Ishikawa (cell line): ENCODE measurements at regions not wholly inside any gene's neighbourhood (a gene's known extent, or its start where the extent isn't known, plus 50 kb on each side); places are given as distances from the start of the nearest gene placed in this dataset.

ENCODE experiments used
- CEBPB ChIP-seq: IDR thresholded peaks from 2 replicates; pipeline ENCODE4 v1.6.1; 2012
- CREB1 ChIP-seq: IDR thresholded peaks from 2 replicates; pipeline ENCODE4 v1.6.1; 2012; ENCODE audit warnings: low read depth
- EP300 ChIP-seq: IDR thresholded peaks from 2 replicates; pipeline ENCODE4 v1.6.1; 2012; ENCODE audit warnings: borderline replicate concordance
- NFIC ChIP-seq: IDR thresholded peaks from 2 replicates; pipeline ENCODE4 v1.6.1; 2012
- TAF1 ChIP-seq: IDR thresholded peaks from 2 replicates; pipeline ENCODE4 v1.6.1; 2012; ENCODE audit warnings: low read depth, mild to moderate bottlenecking
- TEAD4 ChIP-seq: IDR thresholded peaks from 2 replicates; pipeline ENCODE4 v1.6.1; 2012
- YY1 ChIP-seq: IDR thresholded peaks from 2 replicates; pipeline ENCODE4 v1.6.1; 2012; ENCODE audit warnings: low read depth
- TF ChIP-seq, protein P1 (sequence below): IDR thresholded peaks from 2 replicates; pipeline ENCODE4 v1.6.1; 2012
- TF ChIP-seq, protein P2 (sequence below): IDR thresholded peaks from 2 replicates; pipeline ENCODE4 v1.6.1; 2012; ENCODE audit warnings: low read depth, mild to moderate bottlenecking

DNA sequence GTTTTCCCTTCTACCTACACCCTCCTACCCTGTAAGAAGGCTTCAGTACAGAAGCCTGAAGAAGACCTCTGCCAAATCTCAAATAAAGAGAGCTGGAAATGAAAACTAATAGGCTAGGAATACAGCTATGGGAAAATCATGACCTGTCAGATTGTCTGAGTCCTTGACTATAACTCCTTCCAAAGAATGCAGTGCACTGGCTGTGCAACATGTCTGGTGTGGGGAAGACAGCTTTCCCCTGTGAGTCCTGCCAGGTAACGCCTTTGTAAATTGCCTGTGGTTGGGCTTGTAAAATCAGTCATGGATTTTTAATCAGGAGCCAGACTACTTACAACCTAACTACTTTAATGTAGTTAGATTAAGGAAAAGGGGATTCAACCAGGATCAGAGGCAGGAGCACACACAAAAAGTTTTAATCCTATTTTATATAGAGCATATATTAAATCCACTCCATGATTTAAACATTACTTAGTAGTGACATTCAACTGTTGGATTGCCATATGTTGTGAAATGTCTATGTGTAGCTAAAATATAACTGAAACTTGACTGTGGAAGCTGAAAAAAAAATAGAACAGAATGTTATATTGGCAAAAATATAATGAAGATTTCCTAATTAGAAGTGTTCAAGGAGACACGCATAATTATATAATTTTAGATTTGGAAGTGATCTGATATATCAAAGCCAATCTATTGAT lies 1667.8 kb downstream of the KCNT2 start:
- no peak for TF ChIP-seq EP300
- TF ChIP-seq, protein P1, sequence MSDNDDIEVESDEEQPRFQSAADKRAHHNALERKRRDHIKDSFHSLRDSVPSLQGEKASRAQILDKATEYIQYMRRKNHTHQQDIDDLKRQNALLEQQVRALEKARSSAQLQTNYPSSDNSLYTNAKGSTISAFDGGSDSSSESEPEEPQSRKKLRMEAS, result no peak
- TF ChIP-seq TAF1, result no peak
- no peak for TF ChIP-seq CREB1
- TF ChIP-seq, protein P2, sequence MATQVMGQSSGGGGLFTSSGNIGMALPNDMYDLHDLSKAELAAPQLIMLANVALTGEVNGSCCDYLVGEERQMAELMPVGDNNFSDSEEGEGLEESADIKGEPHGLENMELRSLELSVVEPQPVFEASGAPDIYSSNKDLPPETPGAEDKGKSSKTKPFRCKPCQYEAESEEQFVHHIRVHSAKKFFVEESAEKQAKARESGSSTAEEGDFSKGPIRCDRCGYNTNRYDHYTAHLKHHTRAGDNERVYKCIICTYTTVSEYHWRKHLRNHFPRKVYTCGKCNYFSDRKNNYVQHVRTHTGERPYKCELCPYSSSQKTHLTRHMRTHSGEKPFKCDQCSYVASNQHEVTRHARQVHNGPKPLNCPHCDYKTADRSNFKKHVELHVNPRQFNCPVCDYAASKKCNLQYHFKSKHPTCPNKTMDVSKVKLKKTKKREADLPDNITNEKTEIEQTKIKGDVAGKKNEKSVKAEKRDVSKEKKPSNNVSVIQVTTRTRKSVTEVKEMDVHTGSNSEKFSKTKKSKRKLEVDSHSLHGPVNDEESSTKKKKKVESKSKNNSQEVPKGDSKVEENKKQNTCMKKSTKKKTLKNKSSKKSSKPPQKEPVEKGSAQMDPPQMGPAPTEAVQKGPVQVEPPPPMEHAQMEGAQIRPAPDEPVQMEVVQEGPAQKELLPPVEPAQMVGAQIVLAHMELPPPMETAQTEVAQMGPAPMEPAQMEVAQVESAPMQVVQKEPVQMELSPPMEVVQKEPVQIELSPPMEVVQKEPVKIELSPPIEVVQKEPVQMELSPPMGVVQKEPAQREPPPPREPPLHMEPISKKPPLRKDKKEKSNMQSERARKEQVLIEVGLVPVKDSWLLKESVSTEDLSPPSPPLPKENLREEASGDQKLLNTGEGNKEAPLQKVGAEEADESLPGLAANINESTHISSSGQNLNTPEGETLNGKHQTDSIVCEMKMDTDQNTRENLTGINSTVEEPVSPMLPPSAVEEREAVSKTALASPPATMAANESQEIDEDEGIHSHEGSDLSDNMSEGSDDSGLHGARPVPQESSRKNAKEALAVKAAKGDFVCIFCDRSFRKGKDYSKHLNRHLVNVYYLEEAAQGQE, result no peak
- no peak for TF ChIP-seq NFIC
- TF ChIP-seq YY1, result no peak
- TF ChIP-seq CEBPB, result no peak
- TF ChIP-seq TEAD4, result no peak
